WTC11 (cell line): ENCODE measurements at regions not wholly inside any gene's neighbourhood (a gene's known extent, or its start where the extent isn't known, plus 50 kb on each side); places are given as distances from the start of the nearest gene placed in this dataset.

ENCODE experiments used
- ESRRA ChIP-seq: sonication (generic); formaldehyde crosslinking; IDR thresholded peaks from 2 replicates; pipeline ENCODE4 v1.8.1; 2022; ENCODE audit warnings: mild to moderate bottlenecking, missing genetic modification reagents, borderline replicate concordance
- ETV6 ChIP-seq: sonication (generic); formaldehyde crosslinking; IDR thresholded peaks from 2 replicates; pipeline ENCODE4 v1.8.1; 2022; ENCODE audit warnings: mild to moderate bottlenecking, missing genetic modification reagents
- FOXP1 ChIP-seq: sonication (generic); formaldehyde crosslinking; IDR thresholded peaks from 2 replicates; pipeline ENCODE4 v1.8.0; 2022; ENCODE audit warnings: missing genetic modification reagents, mild to moderate bottlenecking, moderate library complexity, borderline replicate concordance
- NFYB ChIP-seq: sonication (generic); formaldehyde crosslinking; conservative IDR thresholded peaks from 2 replicates; pipeline ENCODE4 v1.8.0; 2022; ENCODE audit warnings: low read depth, missing genetic modification reagents
- TEAD4 ChIP-seq: sonication (generic); formaldehyde crosslinking; IDR thresholded peaks from 2 replicates; pipeline ENCODE4 v1.8.0; 2022; ENCODE audit warnings: mild to moderate bottlenecking, missing genetic modification reagents
- ZNF121 ChIP-seq: sonication (generic); formaldehyde crosslinking; IDR thresholded peaks from 2 replicates; pipeline ENCODE4 v1.8.0; 2023; ENCODE audit warnings: missing genetic modification reagents
- ZNF416 ChIP-seq: fragments of 250-450 bp; sonication (Bioruptor Pico); IDR thresholded peaks from 2 replicates; pipeline ENCODE4 v1.9.0; 2021; ENCODE audit warnings: mild to moderate bottlenecking, inconsistent platforms
- TF ChIP-seq, protein P1 (sequence below): fragments of 200-600 bp; IDR thresholded peaks from 2 replicates; pipeline ENCODE4 v1.8.0; 2022; ENCODE audit warnings: antibody characterized with exemption
- TF ChIP-seq, protein P2 (sequence below): sonication (generic); formaldehyde crosslinking; conservative IDR thresholded peaks from 2 replicates; pipeline ENCODE4 v1.8.1; 2022; ENCODE audit warnings: mild to moderate bottlenecking, missing genetic modification reagents

DNA sequence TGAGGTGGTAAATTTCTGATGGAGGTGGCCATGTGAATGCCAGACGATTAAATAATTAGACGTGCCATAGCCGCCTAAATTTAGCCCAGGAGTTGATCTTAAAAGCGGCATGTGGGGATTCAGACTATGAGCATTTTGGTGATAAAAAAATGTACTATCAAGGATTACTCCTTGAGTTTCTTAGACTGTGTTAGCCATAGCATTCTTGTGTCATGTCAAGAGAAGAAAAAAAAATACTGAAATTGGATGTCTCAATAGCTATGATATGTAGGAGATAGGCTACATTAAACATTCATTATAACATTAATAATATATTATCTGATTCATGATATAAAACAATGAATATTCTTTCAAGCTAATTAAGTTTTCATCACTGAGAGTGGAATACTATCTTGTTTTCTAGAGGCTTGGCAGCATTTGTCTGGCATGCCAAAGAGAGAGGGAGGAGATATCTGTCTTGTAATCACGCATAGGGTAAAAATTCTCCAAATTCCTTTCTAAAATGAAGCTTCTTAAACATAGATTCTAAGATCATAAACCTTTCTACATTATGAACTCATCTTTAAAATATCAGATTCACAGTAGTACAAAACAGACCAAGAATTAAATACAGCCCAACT is 727.0 kb downstream of the C12orf50 start:
- no peak for TF ChIP-seq ESRRA (CRISPR knock-in tag)
- TF ChIP-seq ZNF121 (CRISPR knock-in tag), result no peak
- TF ChIP-seq, protein P1, sequence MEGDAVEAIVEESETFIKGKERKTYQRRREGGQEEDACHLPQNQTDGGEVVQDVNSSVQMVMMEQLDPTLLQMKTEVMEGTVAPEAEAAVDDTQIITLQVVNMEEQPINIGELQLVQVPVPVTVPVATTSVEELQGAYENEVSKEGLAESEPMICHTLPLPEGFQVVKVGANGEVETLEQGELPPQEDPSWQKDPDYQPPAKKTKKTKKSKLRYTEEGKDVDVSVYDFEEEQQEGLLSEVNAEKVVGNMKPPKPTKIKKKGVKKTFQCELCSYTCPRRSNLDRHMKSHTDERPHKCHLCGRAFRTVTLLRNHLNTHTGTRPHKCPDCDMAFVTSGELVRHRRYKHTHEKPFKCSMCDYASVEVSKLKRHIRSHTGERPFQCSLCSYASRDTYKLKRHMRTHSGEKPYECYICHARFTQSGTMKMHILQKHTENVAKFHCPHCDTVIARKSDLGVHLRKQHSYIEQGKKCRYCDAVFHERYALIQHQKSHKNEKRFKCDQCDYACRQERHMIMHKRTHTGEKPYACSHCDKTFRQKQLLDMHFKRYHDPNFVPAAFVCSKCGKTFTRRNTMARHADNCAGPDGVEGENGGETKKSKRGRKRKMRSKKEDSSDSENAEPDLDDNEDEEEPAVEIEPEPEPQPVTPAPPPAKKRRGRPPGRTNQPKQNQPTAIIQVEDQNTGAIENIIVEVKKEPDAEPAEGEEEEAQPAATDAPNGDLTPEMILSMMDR, result no peak
- no peak for TF ChIP-seq ZNF416 (CRISPR knock-in tag)
- TF ChIP-seq ETV6 (CRISPR knock-in tag), result no peak
- TF ChIP-seq, protein P2, sequence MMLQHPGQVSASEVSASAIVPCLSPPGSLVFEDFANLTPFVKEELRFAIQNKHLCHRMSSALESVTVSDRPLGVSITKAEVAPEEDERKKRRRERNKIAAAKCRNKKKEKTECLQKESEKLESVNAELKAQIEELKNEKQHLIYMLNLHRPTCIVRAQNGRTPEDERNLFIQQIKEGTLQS (CRISPR knock-in tag), result no peak
- TF ChIP-seq NFYB (CRISPR knock-in tag), result no peak
- no peak for TF ChIP-seq FOXP1 (CRISPR knock-in tag)
- TF ChIP-seq TEAD4 (CRISPR knock-in tag), result no peak
